Tibial artery (tissue), 4 donors: ENCODE measurements at regions not wholly inside any gene's neighbourhood (a gene's known extent, or its start where the extent isn't known, plus 50 kb on each side); places are given as distances from the start of the nearest gene placed in this dataset.

Experiments used
- DNase-seq, 2 donors: peaks; one replicate each; pipeline ENCODE4 v3.0.0-alpha.2; 2019
- H3K27ac ChIP-seq, 2 donors: fragments of 200-600 bp; sonication (generic) in 1 of 2; 1 replicate in 1 of 2; 2 replicates in 1 of 2; pipeline ENCODE4 v1.5.1; 2018 to 2019; ENCODE audit warnings: mild to moderate bottlenecking in 1 of 2
- H3K27me3 ChIP-seq, 2 donors: fragments of 200-600 bp; sonication (generic) in 1 of 2; one replicate each; pipeline versions ENCODE4 v1.5.1 to v1.6.0; 2016 to 2019
- H3K36me3 ChIP-seq, 3 donors: fragments of 200-600 bp; sonication (generic) in 2 of 3; one replicate each; pipeline ENCODE4 v1.5.1; 2016 to 2019; ENCODE audit warnings: mild to moderate bottlenecking in 2 of 3
- H3K4me1 ChIP-seq, 4 donors: fragments of 200-600 bp; sonication (generic) in 2 of 4; 1 replicate in 3 of 4; 2 replicates in 1 of 4; pipeline ENCODE4 v1.5.1; 2016 to 2019
- H3K4me3 ChIP-seq, 2 donors: fragments of 200-600 bp; sonication (generic) in 1 of 2; 1 replicate in 1 of 2; 2 replicates in 1 of 2; pipeline ENCODE4 v1.5.1; 2018 to 2019; ENCODE audit warnings: mild to moderate bottlenecking in 2 of 2
- H3K9me3 ChIP-seq, 3 donors: fragments of 200-600 bp; sonication (generic) in 1 of 3; one replicate each; pipeline ENCODE4 v1.5.1; 2016 to 2019
- intact Hi-C: fragments of 100-400 bp; cut with DNase I; formaldehyde crosslinking; loops from one replicate; pipeline ENCODE4 v1.15.0; 2023; ENCODE audit warnings: low total_unique reads
- TF ChIP-seq, protein P1 (sequence below), 2 experiments: fragments of 200-600 bp in 1 of 2; fragments of 450-650 bp in 1 of 2; IDR thresholded peaks; one replicate each; pipeline ENCODE4 v1.5.1; 2017 to 2019; ENCODE audit warnings: antibody characterized with exemption in 2 of 2, mild to moderate bottlenecking in 1 of 2, moderate library complexity in 1 of 2

DNA sequence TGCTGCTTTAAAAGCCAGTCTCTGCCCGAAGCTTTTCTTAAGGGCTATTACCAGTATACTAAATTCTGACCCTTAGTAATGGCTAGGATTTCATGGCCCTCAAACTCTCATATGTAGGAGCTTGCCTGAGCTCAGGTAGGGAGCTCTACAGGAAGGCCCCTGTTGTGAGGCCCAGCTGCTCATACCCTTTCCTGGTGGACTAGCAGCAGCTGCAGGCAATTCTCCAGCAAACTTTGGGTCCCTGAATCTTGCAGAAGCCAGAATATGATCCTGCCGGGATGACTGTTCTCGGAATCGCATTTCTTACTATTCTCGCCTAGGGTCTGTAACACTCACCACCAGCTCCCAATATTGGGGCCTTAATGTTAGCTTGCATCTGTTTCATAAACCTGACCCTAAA, 106.4 kb upstream of the SERTAD2 start:
- no peaks in the 10 kb centered on the region for H3K9me3 ChIP-seq
- intact Hi-C loops = no loop called here
- no peaks in the 10 kb centered on the region for H3K4me1 ChIP-seq
- no peaks in the 10 kb centered on the region for H3K27me3 ChIP-seq
- TF ChIP-seq, protein P1, sequence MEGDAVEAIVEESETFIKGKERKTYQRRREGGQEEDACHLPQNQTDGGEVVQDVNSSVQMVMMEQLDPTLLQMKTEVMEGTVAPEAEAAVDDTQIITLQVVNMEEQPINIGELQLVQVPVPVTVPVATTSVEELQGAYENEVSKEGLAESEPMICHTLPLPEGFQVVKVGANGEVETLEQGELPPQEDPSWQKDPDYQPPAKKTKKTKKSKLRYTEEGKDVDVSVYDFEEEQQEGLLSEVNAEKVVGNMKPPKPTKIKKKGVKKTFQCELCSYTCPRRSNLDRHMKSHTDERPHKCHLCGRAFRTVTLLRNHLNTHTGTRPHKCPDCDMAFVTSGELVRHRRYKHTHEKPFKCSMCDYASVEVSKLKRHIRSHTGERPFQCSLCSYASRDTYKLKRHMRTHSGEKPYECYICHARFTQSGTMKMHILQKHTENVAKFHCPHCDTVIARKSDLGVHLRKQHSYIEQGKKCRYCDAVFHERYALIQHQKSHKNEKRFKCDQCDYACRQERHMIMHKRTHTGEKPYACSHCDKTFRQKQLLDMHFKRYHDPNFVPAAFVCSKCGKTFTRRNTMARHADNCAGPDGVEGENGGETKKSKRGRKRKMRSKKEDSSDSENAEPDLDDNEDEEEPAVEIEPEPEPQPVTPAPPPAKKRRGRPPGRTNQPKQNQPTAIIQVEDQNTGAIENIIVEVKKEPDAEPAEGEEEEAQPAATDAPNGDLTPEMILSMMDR (IDR thresholded peaks at IDR 0.05) = no peak
- H3K36me3 ChIP-seq = no peaks in the 10 kb centered on the region
- DNase-seq = no peak
- no peak overlapping the region for H3K4me3 ChIP-seq
- H3K27ac ChIP-seq = no peak overlapping the region

DNA sequence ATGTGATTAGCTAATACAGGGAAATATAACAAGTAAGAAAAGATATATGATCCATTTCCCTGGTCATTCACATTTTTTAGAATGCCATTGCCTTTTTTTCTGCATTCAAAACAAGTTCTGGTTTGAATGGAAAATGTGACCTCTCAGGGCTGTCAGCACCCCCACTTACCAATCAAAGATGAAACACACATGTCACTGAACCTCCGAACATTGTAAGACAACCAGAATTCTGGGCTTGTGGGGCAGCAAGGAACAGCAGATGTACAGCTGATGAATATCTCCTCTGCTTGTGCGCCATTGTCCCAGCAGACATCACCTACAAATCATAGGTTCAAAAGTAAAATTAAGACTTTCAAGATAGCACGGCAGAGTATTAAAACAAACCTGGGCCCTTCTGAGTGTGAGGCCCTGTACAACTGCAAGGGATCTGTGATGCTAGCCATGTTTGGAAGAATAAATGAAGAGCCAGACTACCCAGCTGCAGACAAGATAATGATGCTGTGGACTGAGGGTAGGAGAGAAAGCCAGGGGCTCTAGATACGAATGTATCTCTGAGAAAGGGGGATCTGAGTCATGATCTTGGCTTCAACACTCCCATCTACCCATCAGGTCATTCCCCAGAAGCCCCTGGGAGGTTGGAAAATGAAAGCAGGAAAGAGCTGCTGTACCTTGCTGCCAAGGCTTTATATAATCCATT, 108.7 kb upstream of the SERTAD2 start:
- no peak for DNase-seq
- Histone ChIP-seq H3K36me3 (no peaks in the 10 kb centered on the region), H3K4me3 (no peak overlapping the region), H3K27ac (no peak overlapping the region), H3K4me1 (peaks cover 0 to 4% (median 0%) of the 10 kb centered on the region in 4 donors), H3K9me3 (no peaks in the 10 kb centered on the region), H3K27me3 (no peaks in the 10 kb centered on the region)
- TF ChIP-seq, protein P1 (IDR thresholded peaks at IDR 0.05) = no peak
- intact Hi-C loops = no loop called here

- no peaks in the 10 kb centered on the region for H3K9me3 ChIP-seq
- H3K27ac ChIP-seq = no peak overlapping the region
- no peak overlapping the region for H3K4me3 ChIP-seq
- TF ChIP-seq, protein P1 (IDR thresholded peaks at IDR 0.05) = no peak
- H3K27me3 ChIP-seq = no peaks in the 10 kb centered on the region
- H3K4me1 ChIP-seq = peaks cover 0 to 4% (median 0%) of the 10 kb centered on the region in 4 donors
- intact Hi-C loops = no loop called here
- H3K36me3 ChIP-seq = no peaks in the 10 kb centered on the region
- no peak for DNase-seq
These were observed 109.4 kb upstream of the SERTAD2 start for GRCh38 chr2:64763126-64763525.

DNA sequence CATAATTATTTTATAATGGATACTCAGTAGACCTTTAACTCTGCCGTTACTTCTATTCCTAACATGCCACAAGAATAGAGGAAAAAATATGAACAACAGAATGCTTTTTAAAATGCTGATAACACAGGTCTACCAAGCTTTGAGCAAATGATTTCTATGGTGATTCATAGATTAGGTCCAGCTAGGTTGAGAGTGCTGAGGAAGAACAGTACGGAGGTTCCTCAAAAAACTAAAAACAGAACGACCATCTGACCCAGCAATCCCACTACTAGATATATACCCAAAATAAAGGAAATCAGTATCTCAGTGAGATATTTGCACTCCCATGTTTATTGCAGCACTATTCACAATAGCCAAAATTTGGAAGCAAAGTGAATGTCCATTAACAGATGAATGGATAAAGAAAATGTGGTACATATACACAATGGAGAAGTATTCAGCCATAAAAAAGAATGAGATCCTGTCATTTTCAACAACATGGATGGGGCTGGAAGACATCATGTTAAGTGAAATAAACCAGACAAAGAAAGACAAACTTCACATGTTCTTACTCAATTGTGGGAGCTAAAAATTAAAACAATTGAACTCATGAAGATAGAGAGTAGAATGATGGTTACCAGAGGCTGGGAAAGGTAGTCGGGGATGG, 111.6 kb upstream of the SERTAD2 start:
- Histone ChIP-seq H3K27ac (no peak overlapping the region), H3K4me3 (no peak overlapping the region), H3K36me3 (no peaks in the 10 kb centered on the region), H3K9me3 (no peaks in the 10 kb centered on the region), H3K27me3 (no peaks in the 10 kb centered on the region), H3K4me1 (peaks cover 0 to 12% (median 0%) of the 10 kb centered on the region in 4 donors)
- TF ChIP-seq, protein P1 (IDR thresholded peaks at IDR 0.05) = no peak
- intact Hi-C loops = loop anchor here (5.0 kb wide), 1 partner anchor 118 kb away; no protein-coding TSS in a partner anchor
- DNase-seq = no peak

DNA sequence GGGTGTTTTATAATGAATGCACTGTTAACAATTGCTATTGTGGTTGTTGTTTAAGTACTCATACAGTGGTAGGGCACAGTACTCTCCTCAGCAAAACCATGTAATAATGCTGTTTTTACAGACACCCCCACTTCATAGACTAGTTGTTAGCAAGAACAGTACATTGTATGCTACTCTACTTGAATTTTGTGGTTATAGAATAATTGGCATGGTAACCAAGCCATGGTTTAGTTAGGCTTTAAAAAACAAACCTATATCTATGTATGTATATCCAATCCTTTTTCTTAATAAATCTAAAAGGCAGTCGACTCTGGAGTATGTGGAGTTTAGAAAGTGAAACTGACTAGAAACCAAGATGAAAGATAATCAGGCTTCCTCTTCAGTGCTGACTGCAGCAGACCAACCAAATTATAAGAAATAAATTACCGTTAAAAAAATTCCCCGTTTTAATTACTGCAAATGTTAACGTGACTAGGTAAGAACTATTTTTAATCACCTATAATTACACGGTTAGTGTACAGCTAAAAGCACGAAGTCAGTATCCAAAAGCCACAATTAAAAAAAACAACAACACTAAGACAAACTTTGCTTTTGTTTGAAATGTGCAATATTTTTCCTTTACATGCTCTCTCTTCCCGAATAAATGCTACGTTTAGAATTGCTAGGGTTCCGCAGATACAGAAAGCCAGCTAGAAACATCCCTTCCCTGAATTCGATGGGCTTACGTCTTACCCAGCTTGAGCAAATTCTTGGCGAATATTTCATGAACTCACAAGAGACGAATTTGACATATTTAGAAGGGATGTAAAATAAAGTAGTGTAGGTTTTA, 113.3 kb upstream of the SERTAD2 start:
- intact Hi-C loops = loop anchor here (2.0 to 5.0 kb wide), 2 partner anchors 16 to 120 kb away; no protein-coding TSS in a partner anchor
- H3K27ac ChIP-seq = peak overlapping the region; percentile 97 to 100
- peaks cover 0 to 12% (median 0%) of the 10 kb centered on the region in 4 donors for H3K4me1 ChIP-seq
- H3K36me3 ChIP-seq = no peaks in the 10 kb centered on the region
- no peak for DNase-seq
- no peaks in the 10 kb centered on the region for H3K27me3 ChIP-seq
- no peaks in the 10 kb centered on the region for H3K9me3 ChIP-seq
- peak overlapping the region; percentile 85 for H3K4me3 ChIP-seq
- TF ChIP-seq, protein P1 (IDR thresholded peaks at IDR 0.05) = no peak
